GM12892 (cell line): ENCODE measurements at regions not wholly inside any gene's neighbourhood (a gene's known extent, or its start where the extent isn't known, plus 50 kb on each side); places are given as distances from the start of the nearest gene placed in this dataset.

ENCODE experiments used
- DNase-seq: peaks from one replicate; pipeline ENCODE4 v3.0.0; 2011; ENCODE audit not compliant: insufficient read length
- FAIRE-seq: peaks from 2 replicates; lab custom pipeline; 2011; peaks lifted over from hg19 to GRCh38; lab: Jason Lieb, UNC
- POLR2A ChIP-seq: IDR thresholded peaks from 2 replicates; pipeline ENCODE4 v1.6.1; 2011; ENCODE audit warnings: low read depth, low read length, control low read depth
- POLR2AphosphoS5 ChIP-seq: IDR thresholded peaks from 2 replicates; pipeline ENCODE4 v1.6.1; 2011; ENCODE audit warnings: low read depth, low read length, control low read depth
- TAF1 ChIP-seq: IDR thresholded peaks from 2 replicates; pipeline ENCODE4 v1.6.1; 2011; ENCODE audit warnings: low read depth, mild to moderate bottlenecking, control low read depth, low read length, borderline replicate concordance

GRCh38 chr21:41689289-41689583 lies 77.6 kb downstream of the RIPK4 start:
- TF ChIP-seq POLR2A (no peak), TAF1 (no peak), POLR2AphosphoS5 (no peak)
- DNase-seq (no peak), FAIRE-seq (no peak)

- DNase-seq: no peak
- TF ChIP-seq POLR2A: no peak
- TF ChIP-seq TAF1: no peak
- TF ChIP-seq POLR2AphosphoS5: no peak
- FAIRE-seq: no peak
Measured at GRCh38 chr21:41687633-41688032, 79.2 kb downstream of the RIPK4 start.

GRCh38 chr21:41686664-41687063 lies 80.2 kb downstream of the RIPK4 start:
- FAIRE-seq: no peak
- TF ChIP-seq POLR2AphosphoS5 (no peak), POLR2A (no peak), TAF1 (no peak)
- DNase-seq: no peak

- TF ChIP-seq POLR2AphosphoS5: no peak
- TF ChIP-seq TAF1: no peak
- no peak for TF ChIP-seq POLR2A
- FAIRE-seq (no peak), DNase-seq (no peak)
Measured at GRCh38 chr21:41685511-41686149, 81.2 kb downstream of the RIPK4 start.

GRCh38 chr21:41684381-41685245 lies 82.2 kb downstream of the RIPK4 start:
- no peak for FAIRE-seq
- DNase-seq: no peak
- no peak for TF ChIP-seq POLR2A
- no peak for TF ChIP-seq POLR2AphosphoS5
- no peak for TF ChIP-seq TAF1

GRCh38 chr21:41683815-41684214 lies 83.0 kb downstream of the RIPK4 start:
- FAIRE-seq (no peak), DNase-seq (no peak)
- TF ChIP-seq POLR2AphosphoS5 (no peak), TAF1 (no peak), POLR2A (no peak)

- TF ChIP-seq POLR2AphosphoS5 (no peak), POLR2A (no peak), TAF1 (no peak)
- no peak for DNase-seq
- no peak for FAIRE-seq
Measured at GRCh38 chr21:41682719-41683179, 84.1 kb downstream of the RIPK4 start.

- no peak for FAIRE-seq
- TF ChIP-seq POLR2AphosphoS5 (no peak), POLR2A (no peak), TAF1 (no peak)
- no peak for DNase-seq
Measured at GRCh38 chr21:41681939-41682718, 84.7 kb downstream of the RIPK4 start.

- no peak for TF ChIP-seq TAF1
- TF ChIP-seq POLR2AphosphoS5: no peak
- no peak for TF ChIP-seq POLR2A
- FAIRE-seq (no peak), DNase-seq (no peak)
Measured at GRCh38 chr21:41681348-41681801, 85.5 kb downstream of the RIPK4 start.

- DNase-seq (no peak), FAIRE-seq (no peak)
- TF ChIP-seq TAF1 (no peak), POLR2AphosphoS5 (no peak), POLR2A (no peak)
Measured at GRCh38 chr21:41680444-41681347, 86.2 kb downstream of the RIPK4 start.

- TF ChIP-seq POLR2A: no peak
- TF ChIP-seq TAF1: no peak
- no peak for TF ChIP-seq POLR2AphosphoS5
- DNase-seq: no peak
- no peak for FAIRE-seq
Measured at GRCh38 chr21:41678924-41679318, 87.9 kb downstream of the RIPK4 start.
